Loucy (cell line): ENCODE measurements at regions not wholly inside any gene's neighbourhood (a gene's known extent, or its start where the extent isn't known, plus 50 kb on each side); places are given as distances from the start of the nearest gene placed in this dataset.

Experiments used
- CTCF ChIP-seq: fragments of 200-600 bp; sonication (generic); conservative IDR thresholded peaks from 2 replicates; pipeline ENCODE4 v1.5.1; 2014; ENCODE audit warnings: mild to moderate bottlenecking, antibody characterized with exemption, low read length
- EZH2phosphoT487 ChIP-seq: fragments of 200-600 bp; IDR thresholded peaks from 2 replicates; pipeline ENCODE4 v1.6.1; 2018; ENCODE audit warnings: antibody characterized with exemption, mild to moderate bottlenecking, moderate library complexity, borderline replicate concordance

GRCh38 chr18:78240627-78241252 lies 738.9 kb upstream of the SALL3 start:
- TF ChIP-seq CTCF (no peak), EZH2phosphoT487 (no peak)
